Ishikawa (cell line): ENCODE measurements at regions not wholly inside any gene's neighbourhood (a gene's known extent, or its start where the extent isn't known, plus 50 kb on each side); places are given as distances from the start of the nearest gene placed in this dataset.

Experiments used
- CEBPB ChIP-seq: IDR thresholded peaks from 2 replicates; pipeline ENCODE4 v1.6.1; 2012
- EGR1 ChIP-seq: IDR thresholded peaks from 2 replicates; pipeline ENCODE4 v1.6.1; 2012
- EP300 ChIP-seq: IDR thresholded peaks from 2 replicates; pipeline ENCODE4 v1.6.1; 2012; ENCODE audit warnings: borderline replicate concordance
- FOXM1 ChIP-seq: IDR thresholded peaks from 2 replicates; pipeline ENCODE4 v1.6.1; 2012; ENCODE audit warnings: low read depth, borderline replicate concordance
- NFIC ChIP-seq: IDR thresholded peaks from 2 replicates; pipeline ENCODE4 v1.6.1; 2012
- RAD21 ChIP-seq: IDR thresholded peaks from 2 replicates; pipeline ENCODE4 v1.6.1; 2012; ENCODE audit warnings: low read depth
- TAF1 ChIP-seq: IDR thresholded peaks from 2 replicates; pipeline ENCODE4 v1.6.1; 2012; ENCODE audit warnings: low read depth, mild to moderate bottlenecking
- TCF12 ChIP-seq: IDR thresholded peaks from 2 replicates; pipeline ENCODE4 v1.6.1; 2012; ENCODE audit warnings: low read depth
- TEAD4 ChIP-seq: IDR thresholded peaks from 2 replicates; pipeline ENCODE4 v1.6.1; 2012
- ZBTB7A ChIP-seq: IDR thresholded peaks from 2 replicates; pipeline ENCODE4 v1.6.1; 2012; ENCODE audit warnings: low read depth
- TF ChIP-seq, protein P1 (sequence below): IDR thresholded peaks from 2 replicates; pipeline ENCODE4 v1.6.1; 2012; ENCODE audit warnings: low read depth, mild to moderate bottlenecking
- TF ChIP-seq, protein P2 (sequence below): IDR thresholded peaks from 2 replicates; pipeline ENCODE4 v1.6.1; 2012

DNA sequence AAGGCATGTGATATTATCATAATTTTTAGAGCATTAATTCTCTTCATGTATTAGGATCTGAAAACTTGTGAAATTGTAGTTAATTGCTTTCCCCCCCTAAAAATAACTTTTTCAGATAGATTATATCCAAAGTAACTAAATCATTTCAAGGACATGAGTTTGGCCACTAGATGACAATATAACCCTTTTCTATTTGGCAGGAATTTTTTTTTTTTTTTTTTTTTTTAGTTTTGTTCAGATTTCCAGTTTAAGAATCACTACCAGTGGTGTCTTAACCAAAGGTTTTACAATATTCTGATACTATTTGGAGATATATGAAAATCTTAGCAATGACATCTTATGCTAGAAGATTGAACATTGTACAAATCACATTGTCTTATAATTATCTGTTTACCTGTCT lies 370.8 kb downstream of the AMY1C start:
- no peak for TF ChIP-seq ZBTB7A
- TF ChIP-seq, protein P1, sequence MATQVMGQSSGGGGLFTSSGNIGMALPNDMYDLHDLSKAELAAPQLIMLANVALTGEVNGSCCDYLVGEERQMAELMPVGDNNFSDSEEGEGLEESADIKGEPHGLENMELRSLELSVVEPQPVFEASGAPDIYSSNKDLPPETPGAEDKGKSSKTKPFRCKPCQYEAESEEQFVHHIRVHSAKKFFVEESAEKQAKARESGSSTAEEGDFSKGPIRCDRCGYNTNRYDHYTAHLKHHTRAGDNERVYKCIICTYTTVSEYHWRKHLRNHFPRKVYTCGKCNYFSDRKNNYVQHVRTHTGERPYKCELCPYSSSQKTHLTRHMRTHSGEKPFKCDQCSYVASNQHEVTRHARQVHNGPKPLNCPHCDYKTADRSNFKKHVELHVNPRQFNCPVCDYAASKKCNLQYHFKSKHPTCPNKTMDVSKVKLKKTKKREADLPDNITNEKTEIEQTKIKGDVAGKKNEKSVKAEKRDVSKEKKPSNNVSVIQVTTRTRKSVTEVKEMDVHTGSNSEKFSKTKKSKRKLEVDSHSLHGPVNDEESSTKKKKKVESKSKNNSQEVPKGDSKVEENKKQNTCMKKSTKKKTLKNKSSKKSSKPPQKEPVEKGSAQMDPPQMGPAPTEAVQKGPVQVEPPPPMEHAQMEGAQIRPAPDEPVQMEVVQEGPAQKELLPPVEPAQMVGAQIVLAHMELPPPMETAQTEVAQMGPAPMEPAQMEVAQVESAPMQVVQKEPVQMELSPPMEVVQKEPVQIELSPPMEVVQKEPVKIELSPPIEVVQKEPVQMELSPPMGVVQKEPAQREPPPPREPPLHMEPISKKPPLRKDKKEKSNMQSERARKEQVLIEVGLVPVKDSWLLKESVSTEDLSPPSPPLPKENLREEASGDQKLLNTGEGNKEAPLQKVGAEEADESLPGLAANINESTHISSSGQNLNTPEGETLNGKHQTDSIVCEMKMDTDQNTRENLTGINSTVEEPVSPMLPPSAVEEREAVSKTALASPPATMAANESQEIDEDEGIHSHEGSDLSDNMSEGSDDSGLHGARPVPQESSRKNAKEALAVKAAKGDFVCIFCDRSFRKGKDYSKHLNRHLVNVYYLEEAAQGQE: no peak
- no peak for TF ChIP-seq TAF1
- TF ChIP-seq RAD21: peak; percentile 37
- TF ChIP-seq EP300: no peak
- TF ChIP-seq, protein P2, sequence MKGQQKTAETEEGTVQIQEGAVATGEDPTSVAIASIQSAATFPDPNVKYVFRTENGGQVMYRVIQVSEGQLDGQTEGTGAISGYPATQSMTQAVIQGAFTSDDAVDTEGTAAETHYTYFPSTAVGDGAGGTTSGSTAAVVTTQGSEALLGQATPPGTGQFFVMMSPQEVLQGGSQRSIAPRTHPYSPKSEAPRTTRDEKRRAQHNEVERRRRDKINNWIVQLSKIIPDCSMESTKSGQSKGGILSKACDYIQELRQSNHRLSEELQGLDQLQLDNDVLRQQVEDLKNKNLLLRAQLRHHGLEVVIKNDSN: no peak
- no peak for TF ChIP-seq TEAD4
- no peak for TF ChIP-seq FOXM1
- TF ChIP-seq NFIC: no peak
- TF ChIP-seq CEBPB: no peak
- TF ChIP-seq EGR1: no peak
- TF ChIP-seq TCF12: no peak
